Endothelial cell (in vitro differentiated cells): ENCODE measurements at regions not wholly inside any gene's neighbourhood (a gene's known extent, or its start where the extent isn't known, plus 50 kb on each side); places are given as distances from the start of the nearest gene placed in this dataset.

Experiments used
- DNase-seq: peaks from one replicate; pipeline ENCODE4 v3.0.0; 2021; ENCODE audit warnings: low spot score
- H3K27ac Mint-ChIP-seq: one replicate; pipeline ENCODE4 v1.8.0; 2021; ENCODE audit warnings: mixed read lengths, inconsistent platforms; ENCODE audit not compliant: unreplicated experiment
- H3K27me3 Mint-ChIP-seq: one replicate; pipeline ENCODE4 v1.8.0; 2021; ENCODE audit warnings: mild to moderate bottlenecking, moderate library complexity, mixed read lengths, inconsistent platforms; ENCODE audit not compliant: unreplicated experiment
- H3K36me3 Mint-ChIP-seq: one replicate; pipeline ENCODE4 v1.8.0; 2021; ENCODE audit warnings: mild to moderate bottlenecking, low read depth, mixed read lengths, inconsistent platforms; ENCODE audit not compliant: unreplicated experiment
- H3K4me1 Mint-ChIP-seq: one replicate; pipeline ENCODE4 v1.8.0; 2021; ENCODE audit warnings: mild to moderate bottlenecking, mixed read lengths, inconsistent platforms; ENCODE audit not compliant: unreplicated experiment
- H3K4me3 Mint-ChIP-seq: one replicate; pipeline ENCODE4 v1.8.0; 2021; ENCODE audit warnings: mild to moderate bottlenecking, mixed read lengths, inconsistent platforms; ENCODE audit not compliant: unreplicated experiment
- H3K9me3 Mint-ChIP-seq: one replicate; pipeline ENCODE4 v1.8.0; 2021; ENCODE audit warnings: mixed read lengths, inconsistent platforms; ENCODE audit not compliant: unreplicated experiment
- TF ChIP-seq, protein P1 (sequence below): fragments of 200-600 bp; sonication (generic); IDR thresholded peaks from one replicate; pipeline ENCODE4 v1.5.0; 2021; ENCODE audit warnings: antibody characterized with exemption; ENCODE audit not compliant: unreplicated experiment

- no peaks in the 10 kb centered on the region for H3K9me3 Mint-ChIP-seq
- no peaks in the 10 kb centered on the region for H3K27me3 Mint-ChIP-seq
- no peak overlapping the region for H3K27ac Mint-ChIP-seq
- DNase-seq = no peak
- TF ChIP-seq, protein P1, sequence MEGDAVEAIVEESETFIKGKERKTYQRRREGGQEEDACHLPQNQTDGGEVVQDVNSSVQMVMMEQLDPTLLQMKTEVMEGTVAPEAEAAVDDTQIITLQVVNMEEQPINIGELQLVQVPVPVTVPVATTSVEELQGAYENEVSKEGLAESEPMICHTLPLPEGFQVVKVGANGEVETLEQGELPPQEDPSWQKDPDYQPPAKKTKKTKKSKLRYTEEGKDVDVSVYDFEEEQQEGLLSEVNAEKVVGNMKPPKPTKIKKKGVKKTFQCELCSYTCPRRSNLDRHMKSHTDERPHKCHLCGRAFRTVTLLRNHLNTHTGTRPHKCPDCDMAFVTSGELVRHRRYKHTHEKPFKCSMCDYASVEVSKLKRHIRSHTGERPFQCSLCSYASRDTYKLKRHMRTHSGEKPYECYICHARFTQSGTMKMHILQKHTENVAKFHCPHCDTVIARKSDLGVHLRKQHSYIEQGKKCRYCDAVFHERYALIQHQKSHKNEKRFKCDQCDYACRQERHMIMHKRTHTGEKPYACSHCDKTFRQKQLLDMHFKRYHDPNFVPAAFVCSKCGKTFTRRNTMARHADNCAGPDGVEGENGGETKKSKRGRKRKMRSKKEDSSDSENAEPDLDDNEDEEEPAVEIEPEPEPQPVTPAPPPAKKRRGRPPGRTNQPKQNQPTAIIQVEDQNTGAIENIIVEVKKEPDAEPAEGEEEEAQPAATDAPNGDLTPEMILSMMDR = no peak
- H3K36me3 Mint-ChIP-seq = no peaks in the 10 kb centered on the region
- no peak overlapping the region for H3K4me3 Mint-ChIP-seq
- H3K4me1 Mint-ChIP-seq = no peaks in the 10 kb centered on the region
Observed at GRCh38 chr11:10993640-10994039, 135.8 kb upstream of the ZBED5 start.

DNA sequence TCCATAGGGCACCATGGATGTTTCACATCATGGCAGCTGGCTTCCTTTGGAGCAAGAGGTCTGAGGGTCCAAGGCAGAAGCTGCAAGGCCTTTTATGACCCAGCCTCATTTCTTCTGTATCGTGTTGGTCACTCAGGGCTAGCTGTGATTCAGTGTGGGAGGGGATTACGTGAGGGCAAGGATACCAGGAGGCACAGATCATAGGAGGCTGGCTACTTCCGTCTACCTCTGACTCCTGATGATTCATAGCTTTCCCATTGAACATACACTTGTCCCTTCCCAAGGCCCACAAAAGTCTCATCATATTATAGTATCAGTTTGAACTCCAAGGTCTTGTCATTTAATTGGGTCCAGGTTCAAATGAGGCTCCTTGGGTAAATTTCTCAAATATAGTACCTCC is 135.3 kb upstream of the ZBED5 start:
- H3K9me3 Mint-ChIP-seq = no peaks in the 10 kb centered on the region
- no peaks in the 10 kb centered on the region for H3K4me1 Mint-ChIP-seq
- TF ChIP-seq, protein P1 = no peak
- H3K27ac Mint-ChIP-seq = no peak overlapping the region
- no peak for DNase-seq
- no peak overlapping the region for H3K4me3 Mint-ChIP-seq
- no peaks in the 10 kb centered on the region for H3K27me3 Mint-ChIP-seq
- no peaks in the 10 kb centered on the region for H3K36me3 Mint-ChIP-seq

DNA sequence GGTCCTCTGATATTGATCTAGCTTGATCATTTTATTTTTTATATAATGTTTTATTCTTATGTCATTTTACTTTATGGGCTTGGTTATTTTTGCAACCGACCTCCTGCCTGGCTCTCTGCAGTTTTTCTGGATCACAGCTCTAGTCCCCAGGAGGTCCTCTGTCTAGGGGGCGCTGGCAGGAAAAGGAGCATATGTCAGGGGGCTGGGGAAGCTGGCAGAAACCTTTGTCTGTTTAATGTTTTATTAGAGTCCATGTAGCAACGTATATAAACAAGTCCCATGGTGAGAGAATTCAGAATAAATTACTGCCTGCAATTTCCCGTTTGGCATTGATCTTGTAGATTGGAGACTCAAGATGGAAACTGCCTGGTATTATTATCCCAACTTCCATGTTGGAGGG is 133.5 kb upstream of the ZBED5 start:
- TF ChIP-seq, protein P1 = no peak
- H3K27ac Mint-ChIP-seq = no peak overlapping the region
- DNase-seq = no peak

GRCh38 chr11:10990637-10991193 is 132.9 kb upstream of the ZBED5 start:
- no peaks in the 10 kb centered on the region for H3K27me3 Mint-ChIP-seq
- no peaks in the 10 kb centered on the region for H3K9me3 Mint-ChIP-seq
- no peaks in the 10 kb centered on the region for H3K36me3 Mint-ChIP-seq
- no peak overlapping the region for H3K27ac Mint-ChIP-seq
- H3K4me1 Mint-ChIP-seq = no peaks in the 10 kb centered on the region
- H3K4me3 Mint-ChIP-seq = no peak overlapping the region
- no peak for DNase-seq
- TF ChIP-seq, protein P1 = no peak

More for the DNA sequence above, 133.5 kb upstream of the ZBED5 start:
- H3K36me3 Mint-ChIP-seq = no peaks in the 10 kb centered on the region
- no peaks in the 10 kb centered on the region for H3K9me3 Mint-ChIP-seq
- H3K27me3 Mint-ChIP-seq = no peaks in the 10 kb centered on the region
- no peak overlapping the region for H3K4me3 Mint-ChIP-seq
- no peaks in the 10 kb centered on the region for H3K4me1 Mint-ChIP-seq

DNA sequence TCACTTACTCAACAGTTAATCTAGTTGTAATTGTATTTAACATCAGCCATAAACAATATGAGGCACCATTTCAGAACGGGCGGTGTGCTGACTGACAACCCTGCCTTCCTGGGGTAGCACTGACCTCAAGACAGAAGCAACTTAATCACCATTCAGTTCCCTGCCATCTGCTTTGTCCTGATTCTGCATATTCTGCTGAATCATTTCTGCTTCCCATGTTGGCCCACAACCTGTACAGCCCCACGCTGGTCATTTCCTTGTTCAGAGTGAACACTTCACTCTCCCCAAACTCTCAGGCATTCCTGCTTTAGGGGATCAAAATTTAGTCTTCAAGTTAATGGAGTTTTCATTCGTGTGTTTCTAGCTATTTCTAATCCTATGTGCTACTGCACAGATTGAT is 132.3 kb upstream of the ZBED5 start:
- Mint-ChIP-seq H3K4me3 (no peak overlapping the region), H3K4me1 (no peaks in the 10 kb centered on the region), H3K27me3 (no peaks in the 10 kb centered on the region), H3K9me3 (no peaks in the 10 kb centered on the region), H3K36me3 (no peaks in the 10 kb centered on the region), H3K27ac (no peak overlapping the region)
- TF ChIP-seq, protein P1 = no peak
- DNase-seq = no peak
